ENCODE measurements at regions not wholly inside any gene's neighbourhood (a gene's known extent, or its start where the extent isn't known, plus 50 kb on each side); places are given as distances from the start of the nearest gene placed in this dataset.

- no peak for TF ChIP-seq POLR2AphosphoS5 (IDR thresholded peaks at IDR 0.05)
- no peak for TF ChIP-seq POLR2A (IDR thresholded peaks at IDR 0.05)
- no peak for TF ChIP-seq CTCF (IDR thresholded peaks at IDR 0.05)
- no peak for TF ChIP-seq EP300 (IDR thresholded peaks at IDR 0.05)
- no peak for DNase-seq
- Histone ChIP-seq H3K9me3 (no peaks in the 10 kb centered on the region), H3K27ac (no peak overlapping the region), H3K4me3 (no peak overlapping the region), H3K36me3 (no peaks in the 10 kb centered on the region), H3K4me1 (no peaks in the 10 kb centered on the region), H3K27me3 (no peaks in the 10 kb centered on the region)
- intact Hi-C loops (cut with DNase I), result no loop called here
- 80 to 81% methylated on average over 9 of the region's 9 CpGs for WGBS, 2 donors
These were observed 1286.6 kb downstream of the FSTL5 start for GRCh38 chr4:160877087-160877790.

GRCh38 chr4:160880180-160880579 is 1283.6 kb downstream of the FSTL5 start:
- DNase-seq, result no peak
- Histone ChIP-seq H3K27me3 (no peaks in the 10 kb centered on the region), H3K9me3 (no peaks in the 10 kb centered on the region), H3K36me3 (no peaks in the 10 kb centered on the region), H3K27ac (no peak overlapping the region), H3K4me3 (no peak overlapping the region), H3K4me1 (no peaks in the 10 kb centered on the region)
- intact Hi-C loops (cut with DNase I), result no loop called here
- no peak for TF ChIP-seq EP300 (IDR thresholded peaks at IDR 0.05)
- no peak for TF ChIP-seq POLR2A (IDR thresholded peaks at IDR 0.05)
- no peak for TF ChIP-seq POLR2AphosphoS5 (IDR thresholded peaks at IDR 0.05)
- TF ChIP-seq CTCF (IDR thresholded peaks at IDR 0.05), result no peak
- 67 to 79% methylated on average over 5 of the region's 5 CpGs for WGBS, 2 donors

GRCh38 chr4:160887668-160888067 is 1276.1 kb downstream of the FSTL5 start:
- 89 to 91% methylated on average over 1 of the region's 1 CpG for WGBS, 2 donors
- Histone ChIP-seq H3K9me3 (peaks cover 0 to 4% (median under 1%) of the 10 kb centered on the region in 4 donors), H3K36me3 (no peaks in the 10 kb centered on the region), H3K27me3 (no peaks in the 10 kb centered on the region), H3K4me1 (no peaks in the 10 kb centered on the region), H3K4me3 (no peak overlapping the region), H3K27ac (no peak overlapping the region)
- DNase-seq, result no peak
- intact Hi-C loops (cut with DNase I), result no loop called here
- TF ChIP-seq POLR2A (IDR thresholded peaks at IDR 0.05), result no peak
- no peak for TF ChIP-seq POLR2AphosphoS5 (IDR thresholded peaks at IDR 0.05)
- TF ChIP-seq EP300 (IDR thresholded peaks at IDR 0.05), result no peak
- TF ChIP-seq CTCF (IDR thresholded peaks at IDR 0.05), result no peak

GRCh38 chr4:160894128-160894527 is 1269.7 kb downstream of the FSTL5 start:
- Histone ChIP-seq H3K27me3 (no peaks in the 10 kb centered on the region), H3K36me3 (no peaks in the 10 kb centered on the region), H3K4me3 (no peak overlapping the region), H3K9me3 (no peaks in the 10 kb centered on the region), H3K27ac (no peak overlapping the region), H3K4me1 (no peaks in the 10 kb centered on the region)
- intact Hi-C loops (cut with DNase I), result no loop called here
- TF ChIP-seq POLR2A (IDR thresholded peaks at IDR 0.05) (no peak), POLR2AphosphoS5 (IDR thresholded peaks at IDR 0.05) (no peak), CTCF (IDR thresholded peaks at IDR 0.05) (no peak), EP300 (IDR thresholded peaks at IDR 0.05) (no peak)
- no peak for DNase-seq
- WGBS, 2 donors, result 45 to 75% methylated on average over 2 of the region's 2 CpGs

- DNase-seq, result no peak
- Histone ChIP-seq H3K27ac (no peak overlapping the region), H3K36me3 (no peaks in the 10 kb centered on the region), H3K4me3 (no peak overlapping the region), H3K4me1 (no peaks in the 10 kb centered on the region), H3K9me3 (no peaks in the 10 kb centered on the region), H3K27me3 (no peaks in the 10 kb centered on the region)
- TF ChIP-seq CTCF (IDR thresholded peaks at IDR 0.05) (no peak), POLR2A (IDR thresholded peaks at IDR 0.05) (no peak), EP300 (IDR thresholded peaks at IDR 0.05) (no peak), POLR2AphosphoS5 (IDR thresholded peaks at IDR 0.05) (no peak)
- intact Hi-C loops (cut with DNase I), result no loop called here
- WGBS, 2 donors, result 86 to 88% methylated on average over 3 of the region's 3 CpGs
These were observed 1269.0 kb downstream of the FSTL5 start for GRCh38 chr4:160894809-160895208.

Measured in sigmoid colon (tissue), 6 donors.